Nucleus accumbens (tissue), 56 donors: ENCODE measurements at regions not wholly inside any gene's neighbourhood (a gene's known extent, or its start where the extent isn't known, plus 50 kb on each side); places are given as distances from the start of the nearest gene placed in this dataset.
A peak's percentile ranks its signal among the peaks of the same experiment; 100 is the strongest.

Experiments
- DNase-seq, 56 donors: peaks; one replicate each; lab custom pipeline; 2025; lab: John Stamatoyannopoulos, UW

GRCh38 chr10:69715899-69716606 is 85.7 kb upstream of the COL13A1 start:
- DNase-seq = no peak

GRCh38 chr10:69716711-69717560 is 84.8 kb upstream of the COL13A1 start:
- peak in 32 of 56 donors; percentile 4 to 79 (median 30) for DNase-seq

- no peak for DNase-seq
Measured at GRCh38 chr10:69718951-69719350, 82.8 kb upstream of the COL13A1 start.

- no peak for DNase-seq
Measured at GRCh38 chr10:69721690-69722310, 79.9 kb upstream of the COL13A1 start.

- no peak for DNase-seq
Measured at GRCh38 chr10:69723653-69724052, 78.1 kb upstream of the COL13A1 start.

- no peak for DNase-seq
Measured at GRCh38 chr10:69726850-69727249, 74.9 kb upstream of the COL13A1 start.

GRCh38 chr10:69728335-69728870 is 73.3 kb upstream of the COL13A1 start:
- no peak for DNase-seq

GRCh38 chr10:69729326-69730048 is 72.2 kb upstream of the COL13A1 start:
- DNase-seq = no peak

- peak in 20 of 56 donors; percentile 6 to 48 (median 29) for DNase-seq
Measured at GRCh38 chr10:69730251-69731156, 71.2 kb upstream of the COL13A1 start.

GRCh38 chr10:69731184-69731583 is 70.5 kb upstream of the COL13A1 start:
- no peak for DNase-seq

- DNase-seq = no peak
Measured at GRCh38 chr10:69731698-69732097, 70.0 kb upstream of the COL13A1 start.

- no peak for DNase-seq
Measured at GRCh38 chr10:69732147-69732825, 69.4 kb upstream of the COL13A1 start.

GRCh38 chr10:69732826-69733150 is 68.9 kb upstream of the COL13A1 start:
- no peak for DNase-seq

- DNase-seq = no peak
Measured at GRCh38 chr10:69733791-69734261, 67.9 kb upstream of the COL13A1 start.

GRCh38 chr10:69734416-69734796 is 67.3 kb upstream of the COL13A1 start:
- DNase-seq = no peak

- no peak for DNase-seq
Measured at GRCh38 chr10:69734797-69735468, 66.8 kb upstream of the COL13A1 start.

GRCh38 chr10:69736886-69737641 is 64.6 kb upstream of the COL13A1 start:
- no peak for DNase-seq
